H1 (cell line): ENCODE measurements at regions not wholly inside any gene's neighbourhood (a gene's known extent, or its start where the extent isn't known, plus 50 kb on each side); places are given as distances from the start of the nearest gene placed in this dataset.
A peak's percentile ranks its signal among the peaks of the same experiment; 100 is the strongest.

ENCODE experiments used
- CTCF ChIA-PET: fragments of 300-600 bp; sonication (Branson Sonifier 250); formaldehyde crosslinking; loops from one replicate; lab custom pipeline; 2021; ENCODE audit not compliant: partially characterized antibody; lab: Charles Lee
- POLR2A ChIA-PET: fragments of 300-600 bp; sonication (Branson Sonifier 250); formaldehyde crosslinking; loops from one replicate; lab custom pipeline; 2021; ENCODE audit warnings: inconsistent platforms; ENCODE audit not compliant: partially characterized antibody; lab: Charles Lee
- DNase-seq, 2 experiments: peaks; one replicate each; pipeline versions ENCODE4 v3.0.0 to v3.0.0-alpha.2; 2010 to 2022; ENCODE audit warnings: low spot score in 2 of 2, low read depth in 1 of 2, mixed read lengths in 1 of 2
- FAIRE-seq: peaks from 2 replicates; lab custom pipeline; 2011; peaks lifted over from hg19 to GRCh38; lab: Jason Lieb, UNC
- H2AFZ ChIP-seq: 2 replicates; pipeline ENCODE4 v1.8.1; 2012; ENCODE audit warnings: low read length, inconsistent platforms
- H2AK5ac ChIP-seq: 2 replicates; pipeline ENCODE4 v1.6.1; 2013; ENCODE audit warnings: low read depth, low read length
- H2BK120ac ChIP-seq: replicated peaks from 2 replicates; pipeline ENCODE3; 2013; ENCODE audit warnings: low read depth, low read length, inconsistent platforms
- H2BK12ac ChIP-seq: 2 replicates; pipeline ENCODE4 v1.6.1; 2013; ENCODE audit warnings: low read depth, low read length
- H2BK15ac ChIP-seq: 2 replicates; pipeline ENCODE4 v1.6.1; 2013; ENCODE audit warnings: low read length
- H2BK20ac ChIP-seq: 2 replicates; pipeline ENCODE4 v1.6.1; 2013; ENCODE audit warnings: low read length
- H2BK5ac ChIP-seq: 2 replicates; pipeline ENCODE4 v1.6.1; 2013; ENCODE audit warnings: low read depth, low read length
- H3K14ac ChIP-seq: 2 replicates; pipeline ENCODE4 v1.6.1; 2013; ENCODE audit warnings: inconsistent platforms; ENCODE audit not compliant: insufficient read length
- H3K18ac ChIP-seq: 2 replicates; pipeline ENCODE4 v1.6.1; 2013; ENCODE audit warnings: low read length; ENCODE audit errors: extremely low read depth
- H3K23ac ChIP-seq: 2 replicates; pipeline ENCODE4 v1.6.1; 2013; ENCODE audit warnings: inconsistent platforms; ENCODE audit not compliant: insufficient read length
- H3K23me2 ChIP-seq: 2 replicates; pipeline ENCODE4 v1.6.1; 2013; ENCODE audit warnings: low read depth, low read length
- H3K27ac ChIP-seq: 2 replicates; pipeline ENCODE4 v1.6.1; 2011; ENCODE audit warnings: low read depth, low read length, inconsistent platforms
- H3K27me3 ChIP-seq, 4 experiments: replicated peaks in 1 of 4; 1 replicate in 1 of 4; 2 replicates in 3 of 4; pipeline versions ENCODE4 v1.6.1 to v1.8.1; 2011 to 2013; ENCODE audit warnings: low read length in 3 of 4, mild to moderate bottlenecking in 3 of 4, inconsistent platforms in 2 of 4, mixed read lengths in 2 of 4, moderate library complexity in 1 of 4; ENCODE audit not compliant: control insufficient read depth in 3 of 4, insufficient read depth in 3 of 4; ENCODE audit errors: extremely low read depth in 1 of 4
- H3K36me3 ChIP-seq, 4 experiments: 2 replicates each; pipeline versions ENCODE4 v1.6.1 to v1.8.1; 2011 to 2013; ENCODE audit warnings: mild to moderate bottlenecking in 4 of 4, low read length in 3 of 4, moderate library complexity in 2 of 4, control low read depth in 1 of 4, inconsistent platforms in 1 of 4; ENCODE audit not compliant: insufficient read depth in 4 of 4, control insufficient read depth in 2 of 4
- H3K4ac ChIP-seq: replicated peaks from 2 replicates; pipeline ENCODE3; 2013; ENCODE audit warnings: low read length, low read depth, mixed read lengths, inconsistent platforms; ENCODE audit not compliant: insufficient read length
- H3K4me1 ChIP-seq, 4 experiments: replicated peaks in 1 of 4; 1 replicate in 1 of 4; 2 replicates in 3 of 4; pipeline versions ENCODE4 v1.6.1 to v1.8.1; 2011 to 2013; ENCODE audit warnings: low read length in 3 of 4, inconsistent platforms in 2 of 4, mixed read lengths in 1 of 4; ENCODE audit not compliant: insufficient read depth in 4 of 4, control insufficient read depth in 3 of 4
- H3K4me2 ChIP-seq, 2 experiments: 2 replicates each; pipeline versions ENCODE4 v1.6.1 to v1.8.1; 2011 to 2013; ENCODE audit warnings: low read depth in 2 of 2, low read length in 2 of 2, control low read depth in 1 of 2, inconsistent platforms in 1 of 2, mild to moderate bottlenecking in 1 of 2; ENCODE audit not compliant: insufficient read depth in 1 of 2
- H3K4me3 ChIP-seq, 4 experiments: fragments of 200-600, 300-600 bp in 1 of 4; sonication (generic), shearing (Covaris generic), sonication (Bioruptor Twin) in 1 of 4; 2 replicates each; pipeline versions ENCODE4 v1.5.1 to v1.8.1; 2011 to 2016; ENCODE audit warnings: low read length in 4 of 4, low read depth in 3 of 4, control low read depth in 2 of 4, inconsistent platforms in 2 of 4, mild to moderate bottlenecking in 2 of 4, mixed read lengths in 1 of 4, moderate library complexity in 1 of 4; ENCODE audit not compliant: insufficient read depth in 2 of 4; ENCODE audit errors: extremely low read depth in 1 of 4
- H3K56ac ChIP-seq: replicated peaks from 2 replicates; pipeline ENCODE3; 2013; ENCODE audit warnings: low read depth, mild to moderate bottlenecking, mixed read lengths, low read length, inconsistent platforms; ENCODE audit not compliant: insufficient read length
- H3K79me1 ChIP-seq: 2 replicates; pipeline ENCODE4 v1.6.1; 2013; ENCODE audit warnings: low read depth, low read length, control low read depth
- H3K79me2 ChIP-seq, 2 experiments: 2 replicates each; pipeline versions ENCODE4 v1.6.1 to v1.8.1; 2012 to 2013; ENCODE audit warnings: low read length in 2 of 2, mild to moderate bottlenecking in 2 of 2, inconsistent platforms in 1 of 2; ENCODE audit not compliant: insufficient read depth in 2 of 2, control insufficient read depth in 1 of 2
- H3K9ac ChIP-seq, 4 experiments: replicated peaks in 1 of 4; 1 replicate in 1 of 4; 2 replicates in 3 of 4; pipeline versions ENCODE4 v1.6.1 to v1.8.1; 2011 to 2013; ENCODE audit warnings: low read depth in 3 of 4, low read length in 3 of 4, control low read depth in 2 of 4, mild to moderate bottlenecking in 2 of 4, moderate library complexity in 2 of 4, inconsistent platforms in 1 of 4; ENCODE audit errors: extremely low read depth in 1 of 4
- H3K9me3 ChIP-seq, 2 experiments: 2 replicates each; pipeline versions ENCODE4 v1.6.1 to v1.8.1; 2012 to 2013; ENCODE audit warnings: mild to moderate bottlenecking in 2 of 2, moderate library complexity in 2 of 2, control low read depth in 1 of 2, inconsistent platforms in 1 of 2, low read depth in 1 of 2, low read length in 1 of 2, mixed read lengths in 1 of 2; ENCODE audit not compliant: insufficient read depth in 2 of 2
- H4K20me1 ChIP-seq, 2 experiments: replicated peaks in 1 of 2; 2 replicates each; pipeline versions ENCODE3 to v1.8.1; 2011 to 2013; ENCODE audit warnings: inconsistent platforms in 2 of 2, low read length in 2 of 2, mild to moderate bottlenecking in 1 of 2; ENCODE audit not compliant: insufficient read depth in 2 of 2, control insufficient read depth in 1 of 2
- H4K5ac ChIP-seq: 2 replicates; pipeline ENCODE4 v1.6.1; 2013; ENCODE audit warnings: low read length, low read depth, mixed read lengths, inconsistent platforms; ENCODE audit not compliant: insufficient read length
- H4K8ac ChIP-seq: 2 replicates; pipeline ENCODE4 v1.8.0; 2013; ENCODE audit warnings: mild to moderate bottlenecking, moderate library complexity, low read length, inconsistent platforms; ENCODE audit not compliant: insufficient read depth; ENCODE audit errors: extremely low read depth
- H4K91ac ChIP-seq: replicated peaks from 2 replicates; pipeline ENCODE3; 2013; ENCODE audit warnings: low read length, mixed read lengths, inconsistent platforms; ENCODE audit not compliant: insufficient read length
- CTCF ChIP-seq, 3 experiments: IDR thresholded peaks; 1 replicate in 2 of 3; 2 replicates in 1 of 3; pipeline versions ENCODE4 v1.5.1 to v1.6.1; 2011; ENCODE audit warnings: low read length in 3 of 3, mild to moderate bottlenecking in 3 of 3, inconsistent platforms in 2 of 3, low read depth in 1 of 3, moderate library complexity in 1 of 3; ENCODE audit not compliant: insufficient read depth in 1 of 3; ENCODE audit errors: control extremely low read depth in 1 of 3
- MAFK ChIP-seq: IDR thresholded peaks from 2 replicates; pipeline ENCODE4 v1.6.1; 2012; ENCODE audit warnings: low read depth, mild to moderate bottlenecking, improper control_type of control experiment, low read length
- SAP30 ChIP-seq: fragments of 300-600 bp; sonication (generic); IDR thresholded peaks from 2 replicates; pipeline ENCODE4 v1.7.1; 2012; ENCODE audit warnings: low read length, moderate library complexity, mild to moderate bottlenecking, inconsistent platforms; ENCODE audit not compliant: insufficient read depth, insufficient replicate concordance
- USF2 ChIP-seq: IDR thresholded peaks from 2 replicates; pipeline ENCODE4 v1.6.1; 2011; ENCODE audit warnings: low read length, improper control_type of control experiment
- YY1 ChIP-seq: IDR thresholded peaks from 2 replicates; pipeline ENCODE4 v1.6.1; 2011; ENCODE audit warnings: low read depth, mild to moderate bottlenecking, low read length
- WGBS, 2 experiments: shearing (Covaris generic) in 1 of 2; methylation state at CpG; one replicate each; pipeline versions ENCODE4 v1.1.6 to v1.1.7; 2013 to 2015; ENCODE audit warnings: low lambda C conversion rate in 2 of 2, mixed read lengths in 2 of 2, inconsistent platforms in 1 of 2, low coverage in 1 of 2, missing lambda C conversion rate in 1 of 2; ENCODE audit not compliant: insufficient replicate concordance in 2 of 2, insufficient coverage in 1 of 2, insufficient read length in 1 of 2; ENCODE audit errors: extremely low coverage in 1 of 2, missing lambda C conversion rate in 1 of 2; 5-methylcytosine and 5-hydroxymethylcytosine counted together

DNA sequence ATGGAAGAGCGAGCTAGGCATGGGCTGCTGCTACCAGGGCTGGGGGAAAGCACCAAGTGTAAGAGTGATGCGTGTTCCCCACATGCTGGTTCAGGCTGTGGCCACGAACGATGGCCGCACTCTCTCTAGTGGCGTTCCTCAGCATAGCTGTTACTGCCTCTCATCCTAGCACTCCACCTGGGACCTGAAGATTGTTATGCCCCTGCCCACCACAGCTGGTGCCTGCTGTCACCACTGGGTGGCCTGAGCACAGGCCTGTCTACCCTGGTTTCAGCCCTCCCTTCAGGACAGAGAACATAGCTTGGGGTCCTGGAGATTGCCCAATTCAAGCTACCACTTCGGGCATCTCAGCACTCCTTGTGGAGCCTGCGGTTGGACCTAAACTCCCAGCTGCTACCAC lies 80.1 kb upstream of the PDC start:
- Histone ChIP-seq H3K18ac (no peak overlapping the region), H3K23ac (no peak overlapping the region), H2BK5ac (no peak overlapping the region), H3K4me1 (no peaks in the 10 kb centered on the region), H3K79me2 (no peaks in the 10 kb centered on the region), H3K4me3 (no peak overlapping the region), H3K4me2 (no peak overlapping the region), H3K14ac (no peak overlapping the region), H2AFZ (peak overlapping the region; percentile 31; the same call in 1 of the 2 replicates), H4K8ac (no peak overlapping the region; the same call in 1 of the 2 replicates), H3K9ac (no peak overlapping the region), H2BK20ac (no peak overlapping the region), H3K27me3 (no peaks in the 10 kb centered on the region), H3K56ac (no peak overlapping the region), H4K5ac (no peak overlapping the region), H3K79me1 (no peaks in the 10 kb centered on the region), H3K23me2 (no peaks in the 10 kb centered on the region; the same call in 1 of the 2 replicates), H2BK12ac (no peak overlapping the region), H3K36me3 (no peaks in the 10 kb centered on the region), H3K27ac (no peak overlapping the region), H2BK15ac (no peak overlapping the region), H2AK5ac (no peak overlapping the region), H2BK120ac (no peak overlapping the region), H4K20me1 (no peaks in the 10 kb centered on the region), H3K4ac (no peak overlapping the region), H4K91ac (no peak overlapping the region), H3K9me3 (no peaks in the 10 kb centered on the region)
- POLR2A ChIA-PET = no interaction called here
- no peak for FAIRE-seq
- CTCF ChIA-PET = interaction anchor here (0.6 kb wide), 1 partner anchor 1823 kb away, joined by 3 read pairs; no protein-coding TSS in a partner anchor
- TF ChIP-seq USF2 = no peak
- peak; percentile 18 to 24 (median 23); a peak in 3 of 4 replicates for TF ChIP-seq CTCF (IDR thresholded peaks at IDR 0.05; ENCODE audit: control extremely low read depth in 1 of 3, insufficient read depth in 1 of 3, low read depth in 1 of 3, low read length in 3 of 3)
- no peak for TF ChIP-seq MAFK
- TF ChIP-seq SAP30 = no peak
- no peak for TF ChIP-seq YY1
- 96% methylated on average over 8 of the region's 8 CpGs; no CpG with 5 or more reads in 1 of the 2 experiments for WGBS, 2 experiments
- no peak for DNase-seq
